Breast epithelium (tissue), 3 donors: ENCODE measurements at regions not wholly inside any gene's neighbourhood (a gene's known extent, or its start where the extent isn't known, plus 50 kb on each side); places are given as distances from the start of the nearest gene placed in this dataset.

Experiments
- CTCF ChIP-seq, 3 donors: fragments of 450-650 bp; IDR thresholded peaks; one replicate each; pipeline ENCODE4 v1.5.1; 2016 to 2017; ENCODE audit warnings: antibody characterized with exemption in 3 of 3, mild to moderate bottlenecking in 3 of 3, moderate library complexity in 3 of 3
- POLR2A ChIP-seq: fragments of 450-650 bp; IDR thresholded peaks from one replicate; pipeline ENCODE4 v1.6.1; 2016; ENCODE audit warnings: antibody characterized with exemption, mild to moderate bottlenecking, moderate library complexity
- POLR2AphosphoS5 ChIP-seq, 3 donors: sonication (generic); formaldehyde crosslinking; IDR thresholded peaks; one replicate each; pipeline ENCODE4 v1.6.1; 2017; ENCODE audit warnings: antibody characterized with exemption in 3 of 3

- TF ChIP-seq CTCF (IDR thresholded peaks at IDR 0.05), result no peak
- no peak for TF ChIP-seq POLR2AphosphoS5 (IDR thresholded peaks at IDR 0.05)
- no peak for TF ChIP-seq POLR2A
These were observed 399.4 kb upstream of the HNRNPA3 start for GRCh38 chr2:176813156-176813555.
